ENCODE measurements at regions not wholly inside any gene's neighbourhood (a gene's known extent, or its start where the extent isn't known, plus 50 kb on each side); places are given as distances from the start of the nearest gene placed in this dataset.

DNA sequence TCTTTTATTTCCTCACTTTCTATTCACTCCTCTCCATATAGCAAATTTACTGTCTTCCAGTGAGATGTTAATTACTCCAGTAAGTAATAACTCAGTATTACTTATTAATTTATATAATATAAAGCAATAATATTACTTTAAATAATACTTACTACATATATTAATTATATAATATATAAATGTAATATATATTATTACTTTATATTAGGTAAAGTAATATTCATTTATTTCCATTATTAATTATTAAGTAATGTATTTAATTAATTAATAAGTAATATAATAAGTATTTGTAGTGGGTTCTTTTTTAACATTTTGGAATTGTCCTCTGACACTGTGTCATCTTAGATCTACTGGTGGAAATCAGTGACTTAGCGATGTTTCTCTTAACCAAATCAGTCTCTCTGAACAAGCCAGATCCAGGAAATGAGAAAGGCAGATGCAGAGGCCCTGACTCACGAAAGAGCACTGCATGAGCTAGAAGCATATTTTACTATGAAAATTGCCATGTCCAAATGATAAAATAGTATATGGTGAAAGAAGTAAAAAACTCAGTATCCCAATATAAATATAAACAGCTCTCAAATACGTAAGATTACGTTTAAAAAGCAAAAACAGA lies 115.9 kb downstream of the DSEL start:
- TF ChIP-seq, protein P1, sequence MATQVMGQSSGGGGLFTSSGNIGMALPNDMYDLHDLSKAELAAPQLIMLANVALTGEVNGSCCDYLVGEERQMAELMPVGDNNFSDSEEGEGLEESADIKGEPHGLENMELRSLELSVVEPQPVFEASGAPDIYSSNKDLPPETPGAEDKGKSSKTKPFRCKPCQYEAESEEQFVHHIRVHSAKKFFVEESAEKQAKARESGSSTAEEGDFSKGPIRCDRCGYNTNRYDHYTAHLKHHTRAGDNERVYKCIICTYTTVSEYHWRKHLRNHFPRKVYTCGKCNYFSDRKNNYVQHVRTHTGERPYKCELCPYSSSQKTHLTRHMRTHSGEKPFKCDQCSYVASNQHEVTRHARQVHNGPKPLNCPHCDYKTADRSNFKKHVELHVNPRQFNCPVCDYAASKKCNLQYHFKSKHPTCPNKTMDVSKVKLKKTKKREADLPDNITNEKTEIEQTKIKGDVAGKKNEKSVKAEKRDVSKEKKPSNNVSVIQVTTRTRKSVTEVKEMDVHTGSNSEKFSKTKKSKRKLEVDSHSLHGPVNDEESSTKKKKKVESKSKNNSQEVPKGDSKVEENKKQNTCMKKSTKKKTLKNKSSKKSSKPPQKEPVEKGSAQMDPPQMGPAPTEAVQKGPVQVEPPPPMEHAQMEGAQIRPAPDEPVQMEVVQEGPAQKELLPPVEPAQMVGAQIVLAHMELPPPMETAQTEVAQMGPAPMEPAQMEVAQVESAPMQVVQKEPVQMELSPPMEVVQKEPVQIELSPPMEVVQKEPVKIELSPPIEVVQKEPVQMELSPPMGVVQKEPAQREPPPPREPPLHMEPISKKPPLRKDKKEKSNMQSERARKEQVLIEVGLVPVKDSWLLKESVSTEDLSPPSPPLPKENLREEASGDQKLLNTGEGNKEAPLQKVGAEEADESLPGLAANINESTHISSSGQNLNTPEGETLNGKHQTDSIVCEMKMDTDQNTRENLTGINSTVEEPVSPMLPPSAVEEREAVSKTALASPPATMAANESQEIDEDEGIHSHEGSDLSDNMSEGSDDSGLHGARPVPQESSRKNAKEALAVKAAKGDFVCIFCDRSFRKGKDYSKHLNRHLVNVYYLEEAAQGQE (IDR thresholded peaks at IDR 0.05; ENCODE audit: low read depth), result no peak
- TF ChIP-seq TAF1 (IDR thresholded peaks at IDR 0.05; ENCODE audit: low read depth), result no peak

DNA sequence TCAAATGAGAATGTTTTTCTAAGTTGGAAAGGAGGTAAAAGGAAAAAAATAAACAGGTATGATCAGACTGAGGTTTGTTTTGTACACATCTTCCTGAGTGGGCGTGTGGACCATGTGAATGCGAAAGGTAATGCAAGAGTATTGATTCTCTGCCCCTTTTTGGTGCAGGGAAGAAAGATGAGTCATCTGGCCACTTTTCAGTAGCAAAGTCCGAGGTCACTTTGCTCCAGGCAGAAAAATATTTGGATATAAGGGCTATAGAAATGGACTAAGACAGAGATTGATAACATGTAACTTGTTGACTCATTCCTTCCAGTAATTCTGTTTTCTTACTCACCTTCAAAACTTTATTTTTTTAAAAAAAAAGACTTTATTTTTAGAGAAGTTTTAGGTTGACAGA lies 130.5 kb downstream of the DSEL start:
- no peak for TF ChIP-seq EGR1 (IDR thresholded peaks at IDR 0.05)
- TF ChIP-seq, protein P1 (IDR thresholded peaks at IDR 0.05; ENCODE audit: low read depth), result no peak
- TF ChIP-seq CREB1 (IDR thresholded peaks at IDR 0.05; ENCODE audit: low read depth), result no peak
- TF ChIP-seq ZBTB7A (IDR thresholded peaks at IDR 0.05; ENCODE audit: low read depth), result no peak
- TF ChIP-seq YY1 (IDR thresholded peaks at IDR 0.05; ENCODE audit: low read depth), result no peak
- no peak for TF ChIP-seq TCF12 (IDR thresholded peaks at IDR 0.05; ENCODE audit: low read depth)
- TF ChIP-seq RAD21 (IDR thresholded peaks at IDR 0.05; ENCODE audit: low read depth), result no peak

DNA sequence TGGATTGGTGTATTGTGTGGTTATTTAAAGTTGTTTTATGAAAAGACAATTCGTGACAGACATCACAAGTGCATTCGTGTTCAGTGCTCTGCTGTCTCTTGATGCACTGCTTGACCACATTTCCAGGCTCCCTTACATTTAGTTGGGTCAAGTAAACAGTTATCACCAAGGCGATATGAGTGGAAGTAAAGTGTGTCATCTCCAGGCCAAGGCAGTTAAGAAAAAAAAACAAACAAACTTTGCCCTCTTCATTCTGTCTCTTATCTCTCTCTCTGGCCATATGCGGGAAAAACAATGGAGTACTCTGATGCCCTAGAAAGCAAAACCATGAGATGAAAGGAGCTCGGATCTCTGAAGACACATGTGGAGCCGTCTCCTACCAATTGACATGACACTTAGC lies 131.1 kb downstream of the DSEL start:
- TF ChIP-seq EGR1 (IDR thresholded peaks at IDR 0.05), result no peak
- no peak for TF ChIP-seq FOXM1 (IDR thresholded peaks at IDR 0.05; ENCODE audit: borderline replicate concordance, low read depth)
- TF ChIP-seq TEAD4 (IDR thresholded peaks at IDR 0.05), result no peak
- TF ChIP-seq NFIC (IDR thresholded peaks at IDR 0.05), result no peak
- no peak for TF ChIP-seq YY1 (IDR thresholded peaks at IDR 0.05; ENCODE audit: low read depth)
- TF ChIP-seq CREB1 (IDR thresholded peaks at IDR 0.05; ENCODE audit: low read depth), result no peak
- no peak for TF ChIP-seq ZBTB7A (IDR thresholded peaks at IDR 0.05; ENCODE audit: low read depth)
- no peak for TF ChIP-seq RAD21 (IDR thresholded peaks at IDR 0.05; ENCODE audit: low read depth)
- no peak for TF ChIP-seq TAF1 (IDR thresholded peaks at IDR 0.05; ENCODE audit: low read depth)
- no peak for TF ChIP-seq EP300 (IDR thresholded peaks at IDR 0.05; ENCODE audit: borderline replicate concordance)
- TF ChIP-seq, protein P2, sequence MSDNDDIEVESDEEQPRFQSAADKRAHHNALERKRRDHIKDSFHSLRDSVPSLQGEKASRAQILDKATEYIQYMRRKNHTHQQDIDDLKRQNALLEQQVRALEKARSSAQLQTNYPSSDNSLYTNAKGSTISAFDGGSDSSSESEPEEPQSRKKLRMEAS (IDR thresholded peaks at IDR 0.05), result no peak
- no peak for TF ChIP-seq TCF12 (IDR thresholded peaks at IDR 0.05; ENCODE audit: low read depth)
- TF ChIP-seq CEBPB (IDR thresholded peaks at IDR 0.05), result no peak
- TF ChIP-seq, protein P3, sequence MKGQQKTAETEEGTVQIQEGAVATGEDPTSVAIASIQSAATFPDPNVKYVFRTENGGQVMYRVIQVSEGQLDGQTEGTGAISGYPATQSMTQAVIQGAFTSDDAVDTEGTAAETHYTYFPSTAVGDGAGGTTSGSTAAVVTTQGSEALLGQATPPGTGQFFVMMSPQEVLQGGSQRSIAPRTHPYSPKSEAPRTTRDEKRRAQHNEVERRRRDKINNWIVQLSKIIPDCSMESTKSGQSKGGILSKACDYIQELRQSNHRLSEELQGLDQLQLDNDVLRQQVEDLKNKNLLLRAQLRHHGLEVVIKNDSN (IDR thresholded peaks at IDR 0.05), result no peak
- TF ChIP-seq, protein P1 (IDR thresholded peaks at IDR 0.05; ENCODE audit: low read depth), result no peak

DNA sequence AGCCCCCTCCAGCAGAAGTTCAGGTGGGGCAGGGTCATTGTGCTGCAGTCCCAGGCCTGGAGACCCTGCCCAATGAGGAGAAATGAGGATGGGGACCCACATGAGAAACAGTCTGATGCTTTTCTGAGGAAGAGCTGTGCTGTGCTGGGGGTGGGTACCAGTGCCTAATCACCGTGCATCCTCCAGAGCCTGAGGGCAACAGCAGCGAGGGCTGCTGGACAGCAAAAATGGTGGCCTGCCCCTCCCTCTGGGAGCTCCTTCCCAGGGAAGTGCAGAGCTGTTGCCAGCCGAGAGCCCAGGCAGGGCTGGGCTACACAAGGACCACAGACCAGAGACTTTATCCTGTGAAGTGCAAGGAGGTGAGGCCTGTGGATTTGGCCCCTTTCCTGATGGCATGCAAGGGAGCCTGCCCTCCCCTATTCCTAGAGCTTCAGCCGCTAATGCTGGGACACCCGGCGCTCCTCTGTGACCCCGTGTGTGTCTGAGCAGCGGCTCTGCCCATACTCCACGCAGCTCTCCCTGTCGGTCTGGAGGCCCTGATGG lies 134.8 kb downstream of the DSEL start:
- TF ChIP-seq TEAD4 (IDR thresholded peaks at IDR 0.05), result no peak
- no peak for TF ChIP-seq CREB1 (IDR thresholded peaks at IDR 0.05; ENCODE audit: low read depth)
- TF ChIP-seq ZBTB7A (IDR thresholded peaks at IDR 0.05; ENCODE audit: low read depth), result no peak
- TF ChIP-seq, protein P1 (IDR thresholded peaks at IDR 0.05; ENCODE audit: low read depth), result no peak
- no peak for TF ChIP-seq CEBPB (IDR thresholded peaks at IDR 0.05)
- TF ChIP-seq EP300 (IDR thresholded peaks at IDR 0.05; ENCODE audit: borderline replicate concordance), result no peak
- no peak for TF ChIP-seq TAF1 (IDR thresholded peaks at IDR 0.05; ENCODE audit: low read depth)
- no peak for TF ChIP-seq NFIC (IDR thresholded peaks at IDR 0.05)
- no peak for TF ChIP-seq TCF12 (IDR thresholded peaks at IDR 0.05; ENCODE audit: low read depth)
- no peak for TF ChIP-seq YY1 (IDR thresholded peaks at IDR 0.05; ENCODE audit: low read depth)
- TF ChIP-seq, protein P2 (IDR thresholded peaks at IDR 0.05), result no peak
- TF ChIP-seq FOXM1 (IDR thresholded peaks at IDR 0.05; ENCODE audit: borderline replicate concordance, low read depth), result no peak
- TF ChIP-seq RAD21 (IDR thresholded peaks at IDR 0.05; ENCODE audit: low read depth), result no peak
- TF ChIP-seq EGR1 (IDR thresholded peaks at IDR 0.05), result no peak
